RWPE1 (cell line): ENCODE measurements at regions not wholly inside any gene's neighbourhood (a gene's known extent, or its start where the extent isn't known, plus 50 kb on each side); places are given as distances from the start of the nearest gene placed in this dataset.

Source experiments
- CTCF ChIA-PET: fragments of 350-600 bp; sonication (Branson Sonifier 250); formaldehyde crosslinking; extraction: SDS; loops from one replicate; lab custom pipeline; 2021; lab: Yijun Ruan, JAX
- POLR2A ChIA-PET: fragments of 400-600 bp; formaldehyde crosslinking; extraction: SDS; loops from one replicate; lab custom pipeline; 2020; ENCODE audit warnings: antibody characterized with exemption; ENCODE audit not compliant: low non-redundant PET; lab: Yijun Ruan, JAX
- DNase-seq: peaks from one replicate; pipeline ENCODE4 v3.0.0; 2012; ENCODE audit warnings: low spot score
- H3K27ac ChIP-seq: fragments of 450-650 bp; 2 replicates; pipeline ENCODE4 v1.5.1; 2017
- TF ChIP-seq, protein P1 (sequence below): fragments of 450-650 bp; conservative IDR thresholded peaks from 2 replicates; pipeline ENCODE4 v1.5.1; 2017; ENCODE audit warnings: low read depth, mild to moderate bottlenecking

DNA sequence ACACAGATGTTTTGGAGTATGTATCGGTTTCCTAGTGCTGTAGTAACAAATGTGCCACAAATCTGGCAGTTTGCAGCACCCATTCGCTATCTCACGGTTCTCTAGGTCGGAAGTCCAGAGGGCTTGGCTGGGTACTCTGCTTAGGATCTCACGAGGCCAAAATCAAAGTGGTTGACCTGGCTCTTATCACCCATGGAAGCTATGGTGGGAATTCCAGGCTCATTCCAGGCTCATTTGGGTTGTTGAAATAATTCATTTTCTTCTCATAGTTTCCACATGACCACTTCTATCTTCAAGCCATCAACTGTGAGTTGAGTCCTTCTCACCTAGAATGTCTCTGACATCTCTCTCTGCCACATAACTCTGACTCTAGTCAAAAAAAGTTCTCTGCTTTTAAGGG is 431.0 kb upstream of the TMPO start:
- POLR2A ChIA-PET = no interaction called here
- CTCF ChIA-PET = no interaction called here
- no peak for DNase-seq
- no peak overlapping the region for H3K27ac ChIP-seq
- TF ChIP-seq, protein P1, sequence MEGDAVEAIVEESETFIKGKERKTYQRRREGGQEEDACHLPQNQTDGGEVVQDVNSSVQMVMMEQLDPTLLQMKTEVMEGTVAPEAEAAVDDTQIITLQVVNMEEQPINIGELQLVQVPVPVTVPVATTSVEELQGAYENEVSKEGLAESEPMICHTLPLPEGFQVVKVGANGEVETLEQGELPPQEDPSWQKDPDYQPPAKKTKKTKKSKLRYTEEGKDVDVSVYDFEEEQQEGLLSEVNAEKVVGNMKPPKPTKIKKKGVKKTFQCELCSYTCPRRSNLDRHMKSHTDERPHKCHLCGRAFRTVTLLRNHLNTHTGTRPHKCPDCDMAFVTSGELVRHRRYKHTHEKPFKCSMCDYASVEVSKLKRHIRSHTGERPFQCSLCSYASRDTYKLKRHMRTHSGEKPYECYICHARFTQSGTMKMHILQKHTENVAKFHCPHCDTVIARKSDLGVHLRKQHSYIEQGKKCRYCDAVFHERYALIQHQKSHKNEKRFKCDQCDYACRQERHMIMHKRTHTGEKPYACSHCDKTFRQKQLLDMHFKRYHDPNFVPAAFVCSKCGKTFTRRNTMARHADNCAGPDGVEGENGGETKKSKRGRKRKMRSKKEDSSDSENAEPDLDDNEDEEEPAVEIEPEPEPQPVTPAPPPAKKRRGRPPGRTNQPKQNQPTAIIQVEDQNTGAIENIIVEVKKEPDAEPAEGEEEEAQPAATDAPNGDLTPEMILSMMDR = no peak

DNA sequence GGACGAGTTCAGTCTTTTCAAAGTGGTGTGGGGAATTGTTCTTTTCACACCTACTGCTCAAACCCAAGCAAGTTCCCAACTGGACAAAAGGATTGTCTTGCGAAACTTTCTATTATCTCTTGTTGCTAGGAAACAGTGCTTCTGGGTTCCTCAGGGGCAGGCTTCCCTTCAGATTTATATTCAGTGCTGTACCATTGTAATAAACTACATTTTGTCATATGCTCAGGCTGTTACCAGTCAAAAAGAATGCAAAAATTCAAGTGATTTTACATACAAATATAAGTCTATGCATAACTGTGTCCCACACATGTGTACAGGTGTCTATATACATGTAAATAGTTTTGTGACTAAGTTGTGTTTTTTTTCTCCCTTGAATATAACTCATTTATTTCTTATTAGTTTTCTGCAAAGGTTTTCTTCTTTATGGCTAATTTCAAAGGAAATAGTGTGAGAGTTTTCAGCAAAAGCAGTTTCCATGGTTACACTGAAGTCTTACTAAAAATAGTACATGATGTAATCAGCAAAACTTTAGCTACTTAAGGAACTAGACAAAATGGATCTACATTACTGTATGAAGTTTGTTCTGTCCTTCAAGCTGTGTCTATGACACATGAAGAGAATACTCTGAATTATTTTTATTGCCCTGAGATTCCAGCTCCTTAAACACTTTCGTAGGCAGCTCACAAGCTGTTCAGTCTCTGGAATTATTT is 430.2 kb upstream of the TMPO start:
- ChIA-PET CTCF (interaction anchor here (0.7 to 1.0 kb wide), 2 partner anchors 8 to 34 kb away, joined by 3 read pairs; no protein-coding TSS in a partner anchor), POLR2A (no interaction called here)
- TF ChIP-seq, protein P1 = no peak
- no peak overlapping the region for H3K27ac ChIP-seq
- DNase-seq = no peak

DNA sequence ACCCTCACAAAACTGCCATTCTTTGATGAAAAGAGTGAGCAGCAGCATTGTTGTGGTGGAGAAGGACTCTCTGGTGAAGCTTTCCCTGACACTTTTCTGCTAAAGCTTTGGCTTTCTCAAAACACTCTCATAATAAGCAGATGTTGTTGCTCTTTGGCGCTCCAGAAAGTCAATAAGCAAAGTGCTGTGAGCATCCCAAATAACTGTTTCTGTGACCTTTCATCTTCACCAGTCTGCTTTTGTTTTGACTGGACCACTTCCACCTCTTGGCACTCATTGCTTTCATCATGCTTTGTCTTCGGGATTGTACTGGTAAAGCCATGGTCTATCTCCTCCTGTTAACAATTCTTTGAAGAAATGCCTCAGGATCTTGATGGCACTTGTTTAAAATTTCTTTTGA is 424.7 kb upstream of the TMPO start:
- CTCF ChIA-PET = no interaction called here
- TF ChIP-seq, protein P1 = no peak

DNA sequence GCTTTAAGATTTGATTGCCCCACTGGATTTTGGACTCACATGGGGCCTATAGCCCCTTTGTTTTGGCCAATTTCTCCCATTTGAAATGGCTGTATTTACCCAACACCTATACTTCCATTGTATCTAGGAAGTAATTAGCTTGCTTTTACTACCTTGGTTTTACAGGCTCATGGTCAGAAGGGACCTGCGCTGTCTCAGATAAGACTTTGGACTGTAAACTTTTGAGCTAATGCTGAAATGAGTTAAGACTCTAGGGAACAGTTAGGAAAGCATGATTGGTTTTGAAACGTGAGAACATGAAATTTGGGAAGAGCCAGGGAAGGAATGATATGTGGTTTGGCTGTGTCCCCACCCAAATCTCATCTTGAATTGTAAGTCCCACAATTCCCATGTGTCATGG is 419.0 kb upstream of the TMPO start:
- DNase-seq = no peak
- no peak overlapping the region for H3K27ac ChIP-seq
- TF ChIP-seq, protein P1 = no peak
- POLR2A ChIA-PET = no interaction called here
- CTCF ChIA-PET = no interaction called here

More for the DNA sequence above, 424.7 kb upstream of the TMPO start:
- no peak for DNase-seq
- POLR2A ChIA-PET = no interaction called here
- no peak overlapping the region for H3K27ac ChIP-seq

DNA sequence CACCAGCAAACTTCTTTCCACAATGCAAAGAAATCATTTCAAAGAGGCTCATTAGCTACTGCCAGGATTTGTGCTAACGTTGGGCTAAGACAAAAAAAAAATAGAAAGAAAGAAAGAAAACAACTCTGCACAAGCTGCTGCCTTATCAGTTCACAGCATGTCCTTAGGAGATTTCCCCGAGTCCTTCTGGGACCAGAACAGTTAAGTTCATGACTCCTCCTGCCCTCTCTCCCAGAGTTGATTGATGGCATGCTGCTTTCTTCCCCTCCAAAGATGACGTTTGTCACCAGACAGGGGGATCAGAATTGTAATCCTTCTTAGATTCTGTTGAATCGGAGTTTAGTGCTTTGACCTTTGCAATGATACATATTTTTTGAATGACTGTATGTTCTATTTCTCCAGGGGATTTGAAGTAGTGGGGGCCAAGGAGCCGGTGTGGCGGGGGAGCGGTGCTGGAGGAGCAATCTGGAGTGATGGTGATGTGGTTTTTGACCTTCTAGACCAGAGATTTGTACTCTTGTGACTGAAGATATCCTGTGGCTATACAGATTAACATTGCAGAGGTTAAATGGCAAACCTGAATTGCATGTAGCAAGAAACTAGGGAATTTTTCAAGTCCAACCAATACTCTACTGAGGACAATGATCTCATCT is 409.2 kb upstream of the TMPO start:
- no peak for DNase-seq
- ChIA-PET CTCF (no interaction called here), POLR2A (no interaction called here)
- H3K27ac ChIP-seq = no peak overlapping the region
- TF ChIP-seq, protein P1 = no peak

DNA sequence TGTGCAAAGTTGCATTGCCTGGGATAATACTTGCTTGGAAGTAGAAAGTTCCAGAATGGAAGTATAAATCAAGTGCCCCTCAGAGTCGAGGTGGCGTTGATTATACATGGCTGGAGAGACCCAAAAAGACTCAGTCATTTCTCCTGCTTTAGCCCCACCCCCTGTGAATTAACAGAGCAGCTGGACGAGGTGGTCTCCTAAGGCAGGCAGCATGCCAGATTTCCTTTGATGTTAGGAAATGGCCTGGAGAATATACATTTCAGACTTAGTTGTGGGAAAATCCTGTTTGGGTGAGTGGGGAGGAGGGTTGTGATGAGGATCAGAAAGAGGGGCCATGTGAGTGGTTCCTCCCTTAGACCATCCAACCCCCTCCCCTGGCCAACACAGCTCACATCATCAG is 406.1 kb upstream of the TMPO start:
- TF ChIP-seq, protein P1 = no peak
- ChIA-PET CTCF (no interaction called here), POLR2A (no interaction called here)
- H3K27ac ChIP-seq = no peak overlapping the region
- DNase-seq = no peak
